DOHH2 (cell line): ENCODE measurements at regions not wholly inside any gene's neighbourhood (a gene's known extent, or its start where the extent isn't known, plus 50 kb on each side); places are given as distances from the start of the nearest gene placed in this dataset.

ENCODE experiments used
- EZH2phosphoT487 ChIP-seq: fragments of 200-600 bp; sonication (generic); IDR thresholded peaks from 2 replicates; pipeline ENCODE4 v1.6.1; 2017; ENCODE audit warnings: borderline replicate concordance, mild to moderate bottlenecking, antibody characterized with exemption, low read length, moderate library complexity, mixed read lengths
- TF ChIP-seq, protein P1 (sequence below): fragments of 200-600 bp; sonication (generic); IDR thresholded peaks from one replicate; pipeline ENCODE4 v1.5.1; 2014; ENCODE audit warnings: antibody characterized with exemption, mild to moderate bottlenecking, low read depth, low read length; ENCODE audit not compliant: poor library complexity, severe bottlenecking

GRCh38 chr11:15699978-15700377 is 585.3 kb downstream of the INSC start:
- TF ChIP-seq, protein P1, sequence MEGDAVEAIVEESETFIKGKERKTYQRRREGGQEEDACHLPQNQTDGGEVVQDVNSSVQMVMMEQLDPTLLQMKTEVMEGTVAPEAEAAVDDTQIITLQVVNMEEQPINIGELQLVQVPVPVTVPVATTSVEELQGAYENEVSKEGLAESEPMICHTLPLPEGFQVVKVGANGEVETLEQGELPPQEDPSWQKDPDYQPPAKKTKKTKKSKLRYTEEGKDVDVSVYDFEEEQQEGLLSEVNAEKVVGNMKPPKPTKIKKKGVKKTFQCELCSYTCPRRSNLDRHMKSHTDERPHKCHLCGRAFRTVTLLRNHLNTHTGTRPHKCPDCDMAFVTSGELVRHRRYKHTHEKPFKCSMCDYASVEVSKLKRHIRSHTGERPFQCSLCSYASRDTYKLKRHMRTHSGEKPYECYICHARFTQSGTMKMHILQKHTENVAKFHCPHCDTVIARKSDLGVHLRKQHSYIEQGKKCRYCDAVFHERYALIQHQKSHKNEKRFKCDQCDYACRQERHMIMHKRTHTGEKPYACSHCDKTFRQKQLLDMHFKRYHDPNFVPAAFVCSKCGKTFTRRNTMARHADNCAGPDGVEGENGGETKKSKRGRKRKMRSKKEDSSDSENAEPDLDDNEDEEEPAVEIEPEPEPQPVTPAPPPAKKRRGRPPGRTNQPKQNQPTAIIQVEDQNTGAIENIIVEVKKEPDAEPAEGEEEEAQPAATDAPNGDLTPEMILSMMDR, result no peak
- TF ChIP-seq EZH2phosphoT487, result no peak
